ENCODE measurements at regions not wholly inside any gene's neighbourhood (a gene's known extent, or its start where the extent isn't known, plus 50 kb on each side); places are given as distances from the start of the nearest gene placed in this dataset.

DNA sequence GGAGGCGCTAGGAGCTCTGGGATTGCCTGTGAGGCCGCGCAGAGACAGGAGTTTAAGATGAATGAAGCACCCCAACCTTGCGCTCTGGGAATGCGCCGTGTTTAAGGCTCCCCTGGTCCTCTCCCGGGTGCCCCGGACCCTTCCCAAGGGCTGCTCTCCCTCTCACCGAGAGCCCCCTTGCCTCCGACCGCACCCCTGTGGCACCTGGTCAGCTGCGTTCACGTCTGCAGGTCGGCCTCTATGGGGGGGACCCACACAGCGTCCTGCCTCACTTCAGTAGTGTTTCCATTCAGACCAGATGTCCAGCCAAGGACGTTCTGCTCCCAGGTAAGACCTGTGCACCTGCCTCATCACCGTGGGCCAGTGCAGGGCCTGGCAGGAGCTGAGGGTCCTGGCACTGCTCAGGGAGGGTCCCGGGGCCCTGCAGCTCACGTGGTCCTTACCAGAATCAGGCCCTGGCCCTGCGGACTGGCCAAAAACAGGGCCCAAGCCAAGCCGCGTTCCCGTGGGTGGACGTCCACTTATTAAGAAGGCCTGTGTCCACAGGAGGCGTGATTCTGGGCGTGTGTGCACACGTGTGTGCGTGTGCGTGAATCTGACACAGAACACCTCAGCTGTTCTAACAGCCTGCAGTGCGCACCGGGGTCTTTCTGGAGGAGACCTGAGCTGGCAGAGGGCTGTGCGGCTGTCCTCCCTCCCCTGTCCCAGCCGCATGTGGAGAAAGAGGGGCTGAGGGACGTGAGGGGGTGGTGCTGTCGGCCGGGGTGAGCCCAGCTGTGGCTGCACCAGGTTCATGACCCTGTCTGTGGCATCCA lies 79.9 kb upstream of the BHLHE23 start:
- intact Hi-C loops (cut with DNase I): no loop called here
- H3K4me1 ChIP-seq: no peaks in the 10 kb centered on the region
- H3K4me3 ChIP-seq: no peak overlapping the region
- H3K36me3 ChIP-seq: no peaks in the 10 kb centered on the region
- TF ChIP-seq, protein P1, sequence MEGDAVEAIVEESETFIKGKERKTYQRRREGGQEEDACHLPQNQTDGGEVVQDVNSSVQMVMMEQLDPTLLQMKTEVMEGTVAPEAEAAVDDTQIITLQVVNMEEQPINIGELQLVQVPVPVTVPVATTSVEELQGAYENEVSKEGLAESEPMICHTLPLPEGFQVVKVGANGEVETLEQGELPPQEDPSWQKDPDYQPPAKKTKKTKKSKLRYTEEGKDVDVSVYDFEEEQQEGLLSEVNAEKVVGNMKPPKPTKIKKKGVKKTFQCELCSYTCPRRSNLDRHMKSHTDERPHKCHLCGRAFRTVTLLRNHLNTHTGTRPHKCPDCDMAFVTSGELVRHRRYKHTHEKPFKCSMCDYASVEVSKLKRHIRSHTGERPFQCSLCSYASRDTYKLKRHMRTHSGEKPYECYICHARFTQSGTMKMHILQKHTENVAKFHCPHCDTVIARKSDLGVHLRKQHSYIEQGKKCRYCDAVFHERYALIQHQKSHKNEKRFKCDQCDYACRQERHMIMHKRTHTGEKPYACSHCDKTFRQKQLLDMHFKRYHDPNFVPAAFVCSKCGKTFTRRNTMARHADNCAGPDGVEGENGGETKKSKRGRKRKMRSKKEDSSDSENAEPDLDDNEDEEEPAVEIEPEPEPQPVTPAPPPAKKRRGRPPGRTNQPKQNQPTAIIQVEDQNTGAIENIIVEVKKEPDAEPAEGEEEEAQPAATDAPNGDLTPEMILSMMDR (IDR thresholded peaks at IDR 0.05): no peak
- TF ChIP-seq POLR2A (IDR thresholded peaks at IDR 0.05): no peak
- no peaks in the 10 kb centered on the region for H3K9me3 ChIP-seq
- H3K27ac ChIP-seq: no peak overlapping the region
- DNase-seq: peak in 3 of 5 donors; percentile 13 to 40 (median 24)
- ATAC-seq: no peak
- H3K27me3 ChIP-seq: peaks cover 0 to 55% (median 16%) of the 10 kb centered on the region in 9 donors
- WGBS, 4 donors: 75 to 78% (median 77%) methylated on average over 30 to 36 of the region's 36 CpGs

DNA sequence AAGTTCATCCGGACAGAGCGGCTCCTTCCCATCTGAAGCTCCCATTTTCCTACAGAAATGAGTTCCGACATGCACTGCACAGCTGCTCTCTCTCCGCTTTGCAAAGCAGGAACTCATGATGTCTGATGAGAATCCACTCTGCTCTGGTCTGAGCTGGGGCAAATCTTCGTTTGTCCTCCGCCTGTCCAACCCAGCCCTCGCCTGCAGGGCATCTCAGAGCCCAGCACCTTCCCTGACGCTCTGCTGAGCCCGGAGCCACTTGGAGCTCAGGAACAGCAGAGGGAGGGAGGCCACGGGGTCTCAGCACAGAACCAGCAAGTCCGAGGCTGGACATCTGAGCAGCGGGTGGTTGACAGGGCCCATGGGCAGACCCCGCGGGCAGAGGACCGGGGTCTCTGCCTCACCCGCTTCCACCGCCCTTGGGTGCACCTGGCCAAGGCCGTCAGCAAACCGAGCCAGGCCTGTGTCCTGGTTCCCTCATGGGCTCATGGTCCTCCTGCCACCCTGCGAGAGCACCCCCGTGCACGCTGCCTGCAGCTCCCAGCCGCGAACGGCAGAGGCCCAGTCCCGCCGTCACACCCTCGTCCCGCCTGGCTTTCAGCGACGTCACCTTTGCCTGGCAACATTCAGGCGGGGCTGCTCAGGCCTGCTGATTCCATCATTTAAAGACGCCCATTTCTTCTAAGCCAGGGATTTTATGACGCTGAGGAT lies 78.5 kb upstream of the BHLHE23 start:
- TF ChIP-seq, protein P1 (IDR thresholded peaks at IDR 0.05): no peak
- TF ChIP-seq POLR2A (IDR thresholded peaks at IDR 0.05): no peak
- 53 to 67% (median 64%) methylated on average over 25 to 34 of the region's 34 CpGs for WGBS, 4 donors

DNA sequence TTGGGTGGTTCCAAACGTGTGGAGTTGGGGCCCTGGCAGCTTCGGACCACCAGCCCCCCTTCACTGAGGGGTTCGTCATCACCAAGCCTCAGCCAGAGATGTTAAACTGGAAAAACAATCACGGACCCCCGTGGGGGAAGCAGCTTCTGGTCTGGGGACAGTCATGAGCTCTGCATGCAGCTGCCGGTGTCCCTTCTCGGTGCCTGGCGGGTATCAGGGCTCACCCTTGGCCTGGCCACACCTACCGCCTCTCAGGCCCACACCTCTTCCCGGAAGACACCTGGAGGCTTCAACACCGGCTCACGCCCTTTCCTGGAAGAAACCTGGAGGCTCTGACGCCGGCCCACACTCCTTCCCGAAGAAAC lies 77.8 kb upstream of the BHLHE23 start:
- ATAC-seq (no peak), DNase-seq (peak in 1 of 5 donors; percentile 28)
- Histone ChIP-seq H3K4me1 (no peaks in the 10 kb centered on the region), H3K4me3 (no peak overlapping the region), H3K27ac (no peak overlapping the region), H3K36me3 (no peaks in the 10 kb centered on the region), H3K9me3 (peaks cover 0 to 7% (median under 1%) of the 10 kb centered on the region in 12 donors), H3K27me3 (peaks cover 0 to 44% (median 16%) of the 10 kb centered on the region in 9 donors)
- intact Hi-C loops (cut with DNase I): no loop called here
- 59 to 75% (median 64%) methylated on average over 12 to 15 of the region's 15 CpGs for WGBS, 4 donors
- TF ChIP-seq, protein P1 (IDR thresholded peaks at IDR 0.05): no peak
- TF ChIP-seq POLR2A (IDR thresholded peaks at IDR 0.05): no peak

More for the DNA sequence above, 78.5 kb upstream of the BHLHE23 start:
- H3K9me3 ChIP-seq: peaks cover 0 to 2% (median 0%) of the 10 kb centered on the region in 12 donors
- H3K4me3 ChIP-seq: no peak overlapping the region
- H3K4me1 ChIP-seq: no peaks in the 10 kb centered on the region
- intact Hi-C loops (cut with DNase I): no loop called here
- DNase-seq (peak in 3 of 5 donors; percentile 14 to 24 (median 20)), ATAC-seq (no peak)
- H3K36me3 ChIP-seq: no peaks in the 10 kb centered on the region
- H3K27ac ChIP-seq: no peak overlapping the region
- peaks cover 0 to 52% (median 16%) of the 10 kb centered on the region in 9 donors for H3K27me3 ChIP-seq
